ENCODE measurements at regions not wholly inside any gene's neighbourhood (a gene's known extent, or its start where the extent isn't known, plus 50 kb on each side); places are given as distances from the start of the nearest gene placed in this dataset.

GRCh38 chr5:58260243-58260642 is 199.6 kb downstream of the PLK2 start:
- TF ChIP-seq CTCF (IDR thresholded peaks at IDR 0.05; ENCODE audit: insufficient read depth, low read depth, low read length), result no peak
- TF ChIP-seq EZH2 (IDR thresholded peaks at IDR 0.05; ENCODE audit: insufficient read depth, low read length), result no peak
